ENCODE measurements at regions not wholly inside any gene's neighbourhood (a gene's known extent, or its start where the extent isn't known, plus 50 kb on each side); places are given as distances from the start of the nearest gene placed in this dataset.

DNA sequence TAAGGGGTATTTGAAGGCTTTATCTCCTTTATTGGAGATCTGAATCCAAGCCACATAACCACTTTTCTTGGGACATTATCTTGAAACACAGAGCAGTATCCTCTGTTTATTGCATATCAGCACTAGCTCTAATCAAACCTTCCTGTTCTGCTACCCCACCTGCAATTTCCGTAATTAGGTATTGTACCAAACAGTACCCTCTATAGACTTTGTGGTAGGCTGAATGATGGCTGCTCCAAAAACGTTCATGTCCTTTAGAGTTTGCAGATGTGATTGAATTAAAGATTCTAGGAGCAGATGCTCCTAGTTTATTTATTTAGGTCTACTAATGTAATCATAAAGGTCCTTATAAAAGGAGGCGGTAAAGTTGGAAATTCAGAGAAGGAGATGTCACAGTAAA is 573.0 kb upstream of the ATXN7L3B start:
- Histone ChIP-seq H3K27me3 (no peaks in the 10 kb centered on the region), H3K4me3 (no peak overlapping the region), H3K9me3 (no peaks in the 10 kb centered on the region), H3K27ac (no peak overlapping the region), H3K4me1 (no peaks in the 10 kb centered on the region), H3K36me3 (no peaks in the 10 kb centered on the region)
- DNase-seq = no peak
- no peak for FAIRE-seq
- intact Hi-C loops (cut with DNase I) = no loop called here
- no peak for ATAC-seq
- TF ChIP-seq, protein P1, sequence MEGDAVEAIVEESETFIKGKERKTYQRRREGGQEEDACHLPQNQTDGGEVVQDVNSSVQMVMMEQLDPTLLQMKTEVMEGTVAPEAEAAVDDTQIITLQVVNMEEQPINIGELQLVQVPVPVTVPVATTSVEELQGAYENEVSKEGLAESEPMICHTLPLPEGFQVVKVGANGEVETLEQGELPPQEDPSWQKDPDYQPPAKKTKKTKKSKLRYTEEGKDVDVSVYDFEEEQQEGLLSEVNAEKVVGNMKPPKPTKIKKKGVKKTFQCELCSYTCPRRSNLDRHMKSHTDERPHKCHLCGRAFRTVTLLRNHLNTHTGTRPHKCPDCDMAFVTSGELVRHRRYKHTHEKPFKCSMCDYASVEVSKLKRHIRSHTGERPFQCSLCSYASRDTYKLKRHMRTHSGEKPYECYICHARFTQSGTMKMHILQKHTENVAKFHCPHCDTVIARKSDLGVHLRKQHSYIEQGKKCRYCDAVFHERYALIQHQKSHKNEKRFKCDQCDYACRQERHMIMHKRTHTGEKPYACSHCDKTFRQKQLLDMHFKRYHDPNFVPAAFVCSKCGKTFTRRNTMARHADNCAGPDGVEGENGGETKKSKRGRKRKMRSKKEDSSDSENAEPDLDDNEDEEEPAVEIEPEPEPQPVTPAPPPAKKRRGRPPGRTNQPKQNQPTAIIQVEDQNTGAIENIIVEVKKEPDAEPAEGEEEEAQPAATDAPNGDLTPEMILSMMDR (IDR thresholded peaks at IDR 0.05) = no peak
- WGBS, 2 donors = 63 to 81% methylated on average over 3 of the region's 3 CpGs

DNA sequence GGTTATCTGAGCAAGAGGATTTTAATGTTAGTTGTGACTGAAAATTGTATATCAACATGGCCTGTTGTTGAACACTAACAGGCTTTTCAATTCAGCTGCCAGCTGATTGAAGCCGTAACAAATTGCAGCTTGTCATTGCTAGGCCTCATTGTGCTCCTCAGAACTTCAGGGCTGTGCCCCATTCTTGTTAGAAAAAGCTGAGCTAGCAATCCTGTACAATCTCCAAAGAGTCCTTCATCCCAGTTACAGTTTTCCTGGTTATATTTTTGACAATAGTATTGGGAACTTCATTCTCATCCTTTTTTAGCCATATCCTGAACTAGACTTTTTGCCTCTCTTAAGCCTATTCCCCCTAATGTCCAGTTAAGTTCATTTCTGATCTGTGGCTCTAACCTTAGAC is 564.1 kb upstream of the ATXN7L3B start:
- TF ChIP-seq, protein P1 (IDR thresholded peaks at IDR 0.05) = no peak

DNA sequence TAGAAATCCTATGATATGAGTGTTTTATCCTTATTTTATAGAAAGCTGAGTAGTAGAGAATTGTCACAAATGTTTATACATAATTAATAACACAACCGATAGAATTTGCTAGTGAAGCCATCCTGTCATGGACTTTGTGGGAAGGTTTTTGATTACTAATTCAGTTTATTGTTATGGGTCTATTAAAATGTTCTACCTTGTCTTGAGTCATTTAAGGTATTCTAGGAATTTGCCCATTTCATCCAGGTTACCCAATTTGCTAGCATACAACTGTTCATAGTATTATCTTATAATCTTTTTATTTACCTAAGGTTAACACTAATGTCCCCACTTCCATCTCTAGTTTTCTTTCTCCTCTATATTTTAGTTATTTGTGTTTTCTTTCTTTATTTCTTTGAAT is 553.1 kb upstream of the ATXN7L3B start:
- no peaks in the 10 kb centered on the region for H3K27me3 ChIP-seq
- no peak overlapping the region for H3K27ac ChIP-seq
- H3K9me3 ChIP-seq = no peaks in the 10 kb centered on the region
- no peak for DNase-seq
- H3K4me3 ChIP-seq = no peak overlapping the region
- TF ChIP-seq, protein P1 (IDR thresholded peaks at IDR 0.05) = no peak
- ATAC-seq = no peak
- no peaks in the 10 kb centered on the region for H3K36me3 ChIP-seq
- no peaks in the 10 kb centered on the region for H3K4me1 ChIP-seq
- intact Hi-C loops (cut with DNase I) = no loop called here
- no peak for FAIRE-seq
- WGBS, 2 donors = 51 to 59% methylated on average over 1 of the region's 1 CpG

More for the DNA sequence above, 564.1 kb upstream of the ATXN7L3B start:
- H3K27me3 ChIP-seq = no peaks in the 10 kb centered on the region
- no peak overlapping the region for H3K4me3 ChIP-seq
- no peaks in the 10 kb centered on the region for H3K4me1 ChIP-seq
- no peaks in the 10 kb centered on the region for H3K36me3 ChIP-seq
- intact Hi-C loops (cut with DNase I) = no loop called here
- H3K9me3 ChIP-seq = no peaks in the 10 kb centered on the region
- ATAC-seq (no peak), FAIRE-seq (no peak), DNase-seq (no peak)
- no peak overlapping the region for H3K27ac ChIP-seq
- WGBS, 2 donors = 80 to 86% methylated on average over 1 of the region's 1 CpG

DNA sequence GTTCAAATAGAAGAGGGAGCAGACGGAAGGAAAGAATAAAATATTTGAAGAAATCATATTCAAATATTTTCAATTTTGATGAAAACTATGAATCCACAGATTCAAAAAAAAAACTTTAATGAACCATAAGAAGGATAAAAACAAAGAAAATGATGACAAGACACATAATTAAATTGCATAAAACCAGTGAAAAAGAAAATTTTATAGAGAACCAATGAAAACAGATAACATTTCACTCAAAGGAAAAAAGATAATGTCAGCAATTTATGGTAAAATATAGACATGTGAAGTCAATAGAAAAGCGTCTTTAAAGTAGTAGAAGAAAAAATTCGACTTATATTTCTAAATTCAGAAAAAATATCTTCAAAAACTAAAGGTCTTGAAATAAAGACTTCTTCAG is 546.5 kb upstream of the ATXN7L3B start:
- 44 to 58% methylated on average over 3 of the region's 3 CpGs for WGBS, 2 donors
- TF ChIP-seq, protein P1 (IDR thresholded peaks at IDR 0.05) = no peak
- Histone ChIP-seq H3K4me1 (no peaks in the 10 kb centered on the region), H3K4me3 (no peak overlapping the region), H3K36me3 (no peaks in the 10 kb centered on the region), H3K27me3 (no peaks in the 10 kb centered on the region), H3K9me3 (no peaks in the 10 kb centered on the region), H3K27ac (no peak overlapping the region)
- ATAC-seq (no peak), DNase-seq (no peak), FAIRE-seq (no peak)
- intact Hi-C loops (cut with DNase I) = no loop called here

DNA sequence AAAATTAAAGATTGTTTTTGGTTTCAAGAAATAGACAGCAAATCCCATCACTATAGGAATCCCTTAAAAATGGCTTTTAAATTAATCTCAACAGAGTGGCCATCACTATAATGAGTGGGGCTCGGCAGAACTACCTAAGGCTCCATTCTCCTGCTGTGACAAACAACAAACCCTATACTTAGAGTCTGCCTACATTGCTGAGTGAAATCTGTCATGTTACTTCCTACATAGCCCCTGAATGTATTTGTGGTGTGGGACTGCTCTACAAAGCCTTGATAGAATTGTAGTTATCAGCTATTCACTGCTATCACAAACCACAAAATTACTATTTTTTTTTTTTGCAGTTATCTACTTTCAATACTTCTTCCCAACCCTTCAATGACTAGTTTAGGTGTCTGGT is 538.7 kb upstream of the ATXN7L3B start:
- FAIRE-seq = no peak
- H3K36me3 ChIP-seq = no peaks in the 10 kb centered on the region
- no peaks in the 10 kb centered on the region for H3K9me3 ChIP-seq
- WGBS, 2 donors = 63 to 88% methylated on average over 1 of the region's 1 CpG
- H3K27me3 ChIP-seq = no peaks in the 10 kb centered on the region
- intact Hi-C loops (cut with DNase I) = no loop called here
- no peak for ATAC-seq
- DNase-seq = no peak
- TF ChIP-seq, protein P1 (IDR thresholded peaks at IDR 0.05) = no peak
- H3K27ac ChIP-seq = no peak overlapping the region
- H3K4me1 ChIP-seq = no peaks in the 10 kb centered on the region
- no peak overlapping the region for H3K4me3 ChIP-seq
